A549 (cell line): ENCODE measurements at regions not wholly inside any gene's neighbourhood (a gene's known extent, or its start where the extent isn't known, plus 50 kb on each side); places are given as distances from the start of the nearest gene placed in this dataset.
"Not testable (repeated sequence)": the region's sequence is repeated elsewhere in the genome, so short reads cannot be mapped to it uniquely, and the experiment has no call there.

Experiments used
- ATAC-seq, 2 experiments: fragments of 200-7000 bp in 1 of 2; fragments of >200 bp in 1 of 2; cut with Nextera tagmentation in 1 of 2; cut with Tn5 transposase in 1 of 2; 3 replicates each; pipeline versions ENCODE4 v1.8.0 to v1.9.1; 2018 to 2020; ENCODE audit warnings: mild to moderate bottlenecking in 1 of 2, moderate library complexity in 1 of 2
- CTCF ChIA-PET: fragments of 300-600 bp; sonication (Branson Sonifier 250); formaldehyde crosslinking; extraction: SDS; loops from one replicate; lab custom pipeline; 2021; ENCODE audit warnings: antibody characterized with exemption, inconsistent platforms; lab: Yijun Ruan, JAX
- POLR2A ChIA-PET: fragments of 350-600 bp; formaldehyde crosslinking; extraction: SDS; loops from one replicate; lab custom pipeline; 2021; ENCODE audit warnings: antibody characterized with exemption, inconsistent platforms; lab: Yijun Ruan, JAX
- DNase-seq, 2 experiments: peaks; one replicate each; pipeline versions ENCODE4 v3.0.0 to v3.0.0-alpha.2; 2011 to 2016; ENCODE audit warnings: low read depth in 1 of 2, low spot score in 1 of 2
- FAIRE-seq: peaks from 2 replicates; lab custom pipeline; 2011; peaks lifted over from hg19 to GRCh38; lab: Jason Lieb, UNC
- H3K27ac ChIP-seq, 2 experiments: fragments of >200 bp; sonication (Bioruptor Twin); formaldehyde crosslinking; 3 replicates each; pipeline ENCODE4 v1.5.1; 2016 to 2017
- H3K4me1 ChIP-seq: fragments of >200 bp; sonication (Bioruptor Twin); formaldehyde crosslinking; 3 replicates; pipeline ENCODE4 v1.6.1; 2016
- H3K4me2 ChIP-seq: fragments of >200 bp; sonication (Bioruptor Twin); formaldehyde crosslinking; 3 replicates; pipeline ENCODE4 v1.6.1; 2016
- H3K4me3 ChIP-seq: fragments of >200 bp; sonication (Bioruptor Twin); formaldehyde crosslinking; 3 replicates; pipeline ENCODE4 v1.5.1; 2016
- H3K9me3 ChIP-seq: fragments of >200 bp; sonication (Bioruptor Twin); formaldehyde crosslinking; 3 replicates; pipeline ENCODE4 v1.6.1; 2016
- ATOH8 ChIP-seq: fragments of 250-450 bp; sonication (Bioruptor Pico); IDR thresholded peaks from 2 replicates; pipeline ENCODE4 v1.5.0; 2020; ENCODE audit warnings: low read depth, mild to moderate bottlenecking, moderate library complexity
- BHLHE40 ChIP-seq: IDR thresholded peaks from 2 replicates; pipeline ENCODE4 v1.6.1; 2012; ENCODE audit warnings: low read depth, low read length, inconsistent platforms
- CBX8 ChIP-seq: fragments of 200-600 bp; sonication (generic); IDR thresholded peaks from 2 replicates; pipeline ENCODE4 v1.6.1; 2016
- CEBPB ChIP-seq, 2 experiments: fragments of >200 bp in 1 of 2; sonication (Bioruptor Twin) in 1 of 2; formaldehyde crosslinking in 1 of 2; IDR thresholded peaks; 2 replicates each; pipeline ENCODE4 v1.6.1; 2012 to 2016
- CTCF ChIP-seq: fragments of >200 bp; sonication (Bioruptor Twin); formaldehyde crosslinking; IDR thresholded peaks from 3 replicates; pipeline ENCODE4 v1.5.1; 2016
- E2F6 ChIP-seq: IDR thresholded peaks from 2 replicates; pipeline ENCODE4 v1.6.1; 2012; ENCODE audit warnings: low read depth, borderline replicate concordance
- ESRRA ChIP-seq: fragments of 150-350 bp; IDR thresholded peaks from 2 replicates; pipeline ENCODE4 v1.6.1; 2014; ENCODE audit warnings: mild to moderate bottlenecking, low read length, borderline replicate concordance
- FOXS1 ChIP-seq: fragments of 250-450 bp; sonication (Bioruptor Pico); IDR thresholded peaks from 2 replicates; pipeline ENCODE4 v1.5.0; 2020; ENCODE audit warnings: mild to moderate bottlenecking, moderate library complexity
- HDAC2 ChIP-seq: fragments of 200-600 bp; sonication (generic); IDR thresholded peaks from 2 replicates; pipeline ENCODE4 v1.6.1; 2016
- HOXB5 ChIP-seq: fragments of 250-450 bp; sonication (Bioruptor Pico); IDR thresholded peaks from 2 replicates; pipeline ENCODE4 v1.5.0; 2020; ENCODE audit warnings: mild to moderate bottlenecking, moderate library complexity
- JUN ChIP-seq, 2 experiments: fragments of >200 bp; sonication (Bioruptor Twin); formaldehyde crosslinking; IDR thresholded peaks; 2 replicates in 1 of 2; 3 replicates in 1 of 2; pipeline ENCODE4 v1.6.1; 2016 to 2017
- JUNB ChIP-seq: fragments of >200 bp; sonication (Bioruptor Twin); formaldehyde crosslinking; IDR thresholded peaks from 2 replicates; pipeline ENCODE4 v1.6.1; 2016
- KDM1A ChIP-seq: fragments of 200-600 bp; sonication (generic); IDR thresholded peaks from 2 replicates; pipeline ENCODE4 v1.6.1; 2016; ENCODE audit warnings: low read depth, mild to moderate bottlenecking
- MAFK ChIP-seq: fragments of 450-650 bp; IDR thresholded peaks from 2 replicates; pipeline ENCODE4 v1.6.1; 2014; ENCODE audit not compliant: partially characterized antibody
- MAX ChIP-seq: IDR thresholded peaks from 2 replicates; pipeline ENCODE4 v1.6.1; 2012
- MAZ ChIP-seq: fragments of 150-350 bp; IDR thresholded peaks from 2 replicates; pipeline ENCODE4 v1.6.1; 2014; ENCODE audit warnings: antibody characterized with exemption, low read depth, low read length, borderline replicate concordance
- MYC ChIP-seq: IDR thresholded peaks from 2 replicates; pipeline ENCODE4 v1.6.1; 2012; ENCODE audit warnings: mild to moderate bottlenecking, inconsistent platforms, low read length, improper control_type of control experiment, borderline replicate concordance
- NFE2L2 ChIP-seq: fragments of 150-350 bp; conservative IDR thresholded peaks from 2 replicates; pipeline ENCODE4 v1.6.1; 2014; ENCODE audit warnings: low read length
- NPAS2 ChIP-seq: fragments of 250-450 bp; sonication (Bioruptor Pico); IDR thresholded peaks from 2 replicates; pipeline ENCODE4 v1.8.0; 2022; ENCODE audit warnings: mild to moderate bottlenecking, moderate library complexity, borderline replicate concordance
- NR3C1 ChIP-seq: fragments of >200 bp; sonication (Bioruptor Twin); formaldehyde crosslinking; IDR thresholded peaks from 3 replicates; pipeline ENCODE4 v1.6.1; 2017
- PBX3 ChIP-seq: IDR thresholded peaks from 2 replicates; pipeline ENCODE4 v1.6.1; 2012
- PHF8 ChIP-seq: fragments of 200-600 bp; sonication (generic); IDR thresholded peaks from 2 replicates; pipeline ENCODE4 v1.6.1; 2016; ENCODE audit warnings: low read depth, mild to moderate bottlenecking, antibody characterized with exemption, moderate library complexity, borderline replicate concordance
- POLR2A ChIP-seq: IDR thresholded peaks from 2 replicates; pipeline ENCODE4 v1.6.1; 2012; ENCODE audit warnings: mild to moderate bottlenecking, low read length
- RARB ChIP-seq: fragments of 250-450 bp; sonication (Bioruptor Pico); IDR thresholded peaks from 2 replicates; pipeline ENCODE4 v1.8.0; 2021; ENCODE audit warnings: mild to moderate bottlenecking, moderate library complexity
- RFX5 ChIP-seq: fragments of 450-650 bp; IDR thresholded peaks from 2 replicates; pipeline ENCODE4 v1.7.1; 2014; ENCODE audit warnings: antibody characterized with exemption, mild to moderate bottlenecking, moderate library complexity
- SMC3 ChIP-seq: fragments of >200 bp; sonication (Bioruptor Twin); formaldehyde crosslinking; IDR thresholded peaks from 3 replicates; pipeline ENCODE4 v1.6.1; 2018; ENCODE audit warnings: inconsistent platforms
- TFCP2L1 ChIP-seq: fragments of 250-450 bp; sonication (Bioruptor Pico); IDR thresholded peaks from 2 replicates; pipeline ENCODE4 v1.5.0; 2021; ENCODE audit warnings: mild to moderate bottlenecking
- TP53 ChIP-seq: fragments of 250-450 bp; sonication (Bioruptor Pico); IDR thresholded peaks from 2 replicates; pipeline ENCODE4 v1.5.0; 2021; ENCODE audit warnings: mild to moderate bottlenecking, moderate library complexity
- ZNF302 ChIP-seq: fragments of 250-450 bp; sonication (Bioruptor Pico); IDR thresholded peaks from 2 replicates; pipeline ENCODE4 v1.9.0; 2021; ENCODE audit warnings: inconsistent platforms, mild to moderate bottlenecking, moderate library complexity
- ZSCAN20 ChIP-seq: fragments of 250-450 bp; sonication (Bioruptor Pico); IDR thresholded peaks from 2 replicates; pipeline ENCODE4 v1.8.0; 2022; ENCODE audit warnings: mild to moderate bottlenecking, moderate library complexity
- WGBS: methylation state at CpG from one replicate; pipeline ENCODE4 v1.1.6; 2017; ENCODE audit errors: missing lambda C conversion rate; 5-methylcytosine and 5-hydroxymethylcytosine counted together

GRCh38 chr3:168933614-168934013 lies 729.9 kb downstream of the MECOM start:
- WGBS, result 5% methylated on average over 5 of the region's 5 CpGs
- POLR2A ChIA-PET, result no interaction called here
- FAIRE-seq, result no peak
- Histone ChIP-seq H3K4me2 (no peak overlapping the region), H3K9me3 (no peaks in the 10 kb centered on the region), H3K4me3 (no peak overlapping the region), H3K27ac (no peak overlapping the region), H3K4me1 (no peaks in the 10 kb centered on the region)
- DNase-seq, result no peak
- ATAC-seq, result no peak
- CTCF ChIA-PET, result no interaction called here
- TF ChIP-seq RFX5, result no peak
- no peak for TF ChIP-seq JUNB
- TF ChIP-seq, all 56 proteins: peak for 0

GRCh38 chr3:168929997-168930396 lies 733.5 kb downstream of the MECOM start:
- 17% methylated on average over 1 of the region's 3 CpGs for WGBS

GRCh38 chr3:168926426-168926825 lies 737.1 kb downstream of the MECOM start:
- CTCF ChIA-PET, result no interaction called here
- H3K4me1 ChIP-seq, result no peaks in the 10 kb centered on the region
- no peak for TF ChIP-seq CTCF
- no peak for TF ChIP-seq JUN (IDR thresholded peaks at IDR 0.05)
- no peak for TF ChIP-seq POLR2A
- no peak for TF ChIP-seq ESRRA
- no peak for TF ChIP-seq TFCP2L1 (CRISPR knock-in tag)
- no peak for TF ChIP-seq CBX8
- TF ChIP-seq MAFK, result no peak
- TF ChIP-seq RFX5, result no peak
- TF ChIP-seq ZSCAN20, result no peak
- no peak for TF ChIP-seq NFE2L2
- TF ChIP-seq HOXB5 (CRISPR knock-in tag), result no peak
- no peak for TF ChIP-seq FOXS1 (CRISPR knock-in tag)
- no peak for TF ChIP-seq HDAC2
- TF ChIP-seq KDM1A, result no peak
- TF ChIP-seq NR3C1, result no peak
- no peak for TF ChIP-seq ATOH8 (CRISPR knock-in tag)
- no peak for TF ChIP-seq NPAS2 (CRISPR knock-in tag)
- TF ChIP-seq BHLHE40, result no peak
- no peak for TF ChIP-seq ZNF302 (CRISPR knock-in tag)
- TF ChIP-seq PHF8, result no peak
- TF ChIP-seq, all 56 proteins: peak for 0
- Histone ChIP-seq H3K27ac (no peak overlapping the region), H3K9me3 (no peaks in the 10 kb centered on the region), H3K4me2 (no peak overlapping the region), H3K4me3 (no peak overlapping the region)
- ATAC-seq (no peak), FAIRE-seq (no peak), DNase-seq (no peak)
- WGBS, result 71% methylated on average over 1 of the region's 1 CpG
- POLR2A ChIA-PET, result no interaction called here

More at GRCh38 chr3:168929997-168930396, 733.5 kb downstream of the MECOM start:
- CTCF ChIA-PET, H3K27ac ChIP-seq, DNase-seq, ATAC-seq, FAIRE-seq, H3K4me3 ChIP-seq, H3K9me3 ChIP-seq, POLR2A ChIA-PET, H3K4me1 ChIP-seq, H3K4me2 ChIP-seq: not testable (repeated sequence)

- ATAC-seq (no peak), DNase-seq (no peak), FAIRE-seq (no peak)
- no peaks in the 10 kb centered on the region for H3K9me3 ChIP-seq
- POLR2A ChIA-PET, result no interaction called here
- H3K27ac ChIP-seq, result no peak overlapping the region
- no peak for TF ChIP-seq SMC3
- TF ChIP-seq MAZ, result no peak
- TF ChIP-seq MAFK, result no peak
- no peak for TF ChIP-seq RARB
- TF ChIP-seq NPAS2 (CRISPR knock-in tag), result no peak
- no peak for TF ChIP-seq TP53 (CRISPR knock-in tag)
- no peak for TF ChIP-seq MYC
- TF ChIP-seq CBX8, result no peak
- no peak for TF ChIP-seq CEBPB (IDR thresholded peaks at IDR 0.05)
- TF ChIP-seq PBX3, result no peak
- TF ChIP-seq MAX, result no peak
- no peak for TF ChIP-seq E2F6
- no peaks in the 10 kb centered on the region for H3K4me1 ChIP-seq
- no peak overlapping the region for H3K4me2 ChIP-seq
- CTCF ChIA-PET, result no interaction called here
- no peak overlapping the region for H3K4me3 ChIP-seq
- WGBS, result 4% methylated on average over 1 of the region's 1 CpG
Measured at GRCh38 chr3:168925568-168925967, 737.9 kb downstream of the MECOM start.
